Neural progenitor cell (in vitro differentiated cells): ENCODE measurements at regions not wholly inside any gene's neighbourhood (a gene's known extent, or its start where the extent isn't known, plus 50 kb on each side); places are given as distances from the start of the nearest gene placed in this dataset.

Source experiments
- DNase-seq: peaks from one replicate; pipeline ENCODE4 v3.0.0-alpha.2; 2016; ENCODE audit warnings: low spot score
- H2AFZ ChIP-seq: fragments of 200-600 bp; sonication (generic); replicated peaks from 2 replicates; pipeline ENCODE4 v1.6.1; 2016; ENCODE audit warnings: antibody characterized with exemption
- H3F3A ChIP-seq: fragments of 200-600 bp; sonication (generic); 2 replicates; pipeline ENCODE4 v1.6.1; 2016; ENCODE audit warnings: antibody characterized with exemption, low read depth
- H3K27ac ChIP-seq: fragments of 200-600 bp; sonication (generic); 2 replicates; pipeline ENCODE4 v1.5.1; 2016; ENCODE audit warnings: mild to moderate bottlenecking
- H3K27me3 ChIP-seq: fragments of 200-600 bp; sonication (generic); 2 replicates; pipeline ENCODE4 v1.6.1; 2016; ENCODE audit warnings: mild to moderate bottlenecking, moderate library complexity
- H3K36me3 ChIP-seq: fragments of 200-600 bp; sonication (generic); 2 replicates; pipeline ENCODE4 v1.5.1; 2016
- H3K4me1 ChIP-seq: fragments of 200-600 bp; sonication (generic); 2 replicates; pipeline ENCODE4 v1.6.1; 2016; ENCODE audit warnings: mixed run types
- H3K4me2 ChIP-seq: fragments of 200-600 bp; sonication (generic); 2 replicates; pipeline ENCODE4 v1.6.1; 2016
- H3K4me3 ChIP-seq: fragments of 200-600 bp; sonication (generic); 2 replicates; pipeline ENCODE4 v1.5.1; 2016
- H3K79me2 ChIP-seq: fragments of 200-600 bp; sonication (generic); 2 replicates; pipeline ENCODE4 v1.6.1; 2016; ENCODE audit warnings: low read depth
- H3K9ac ChIP-seq: fragments of 200-600 bp; sonication (generic); 2 replicates; pipeline ENCODE4 v1.6.1; 2016
- H3K9me3 ChIP-seq: fragments of 200-600 bp; sonication (generic); 2 replicates; pipeline ENCODE4 v1.5.1; 2016; ENCODE audit warnings: low read depth
- H4K20me1 ChIP-seq: fragments of 200-600 bp; sonication (generic); 2 replicates; pipeline ENCODE4 v1.6.1; 2016; ENCODE audit warnings: low read depth
- H3K27ac Mint-ChIP-seq: 3 replicates; pipeline ENCODE4 v1.8.0; 2021; ENCODE audit warnings: mixed read lengths
- H3K27me3 Mint-ChIP-seq: 2 replicates; pipeline ENCODE4 v1.8.0; 2022; ENCODE audit warnings: low read depth, mild to moderate bottlenecking, inconsistent platforms, moderate library complexity, mixed read lengths; ENCODE audit not compliant: insufficient read depth
- H3K36me3 Mint-ChIP-seq: 3 replicates; pipeline ENCODE4 v1.8.0; 2021; ENCODE audit warnings: mixed read lengths
- H3K4me1 Mint-ChIP-seq: 3 replicates; pipeline ENCODE4 v1.8.0; 2021; ENCODE audit warnings: mixed read lengths
- H3K4me3 Mint-ChIP-seq: 3 replicates; pipeline ENCODE4 v1.8.0; 2021; ENCODE audit warnings: mild to moderate bottlenecking, moderate library complexity, mixed read lengths
- H3K9me3 Mint-ChIP-seq: 3 replicates; pipeline ENCODE4 v1.8.0; 2020; ENCODE audit warnings: mixed read lengths
- CTCF ChIP-seq: fragments of 200-600 bp; sonication (generic); IDR thresholded peaks from 2 replicates; pipeline ENCODE4 v1.5.1; 2017; ENCODE audit warnings: antibody characterized with exemption, mild to moderate bottlenecking
- EZH2 ChIP-seq: fragments of 200-600 bp; sonication (generic); IDR thresholded peaks from 2 replicates; pipeline ENCODE4 v1.6.1; 2017; ENCODE audit warnings: antibody characterized with exemption, mild to moderate bottlenecking, moderate library complexity
- EZH2phosphoT487 ChIP-seq: fragments of 200-600 bp; sonication (generic); IDR thresholded peaks from 2 replicates; pipeline ENCODE4 v1.6.1; 2017; ENCODE audit warnings: antibody characterized with exemption

- Histone ChIP-seq H3K9ac (no peak overlapping the region), H3K9me3 (no peaks in the 10 kb centered on the region), H3K4me2 (no peak overlapping the region), H3K36me3 (no peaks in the 10 kb centered on the region), H3K4me1 (no peaks in the 10 kb centered on the region), H3F3A (no peaks in the 10 kb centered on the region), H3K27me3 (peaks cover 5% of the 10 kb centered on the region), H3K79me2 (no peaks in the 10 kb centered on the region), H4K20me1 (no peaks in the 10 kb centered on the region), H2AFZ (no peak overlapping the region), H3K27ac (no peak overlapping the region), H3K4me3 (no peak overlapping the region)
- H3K9me3 Mint-ChIP-seq: peaks cover 20% of the 10 kb centered on the region
- H3K4me1 Mint-ChIP-seq: peaks cover 4% of the 10 kb centered on the region
- H3K27ac Mint-ChIP-seq: no peak overlapping the region
- H3K4me3 Mint-ChIP-seq: no peak overlapping the region
- peaks cover 4% of the 10 kb centered on the region for H3K27me3 Mint-ChIP-seq
- H3K36me3 Mint-ChIP-seq: peaks cover 2% of the 10 kb centered on the region
- TF ChIP-seq EZH2phosphoT487 (no peak), CTCF (no peak), EZH2 (no peak)
- DNase-seq: no peak
Measured at GRCh38 chr14:51784466-51784865, 75.9 kb upstream of the GNG2 start.

- no peak for DNase-seq
- Mint-ChIP-seq H3K4me1 (no peaks in the 10 kb centered on the region), H3K4me3 (no peak overlapping the region), H3K36me3 (peaks cover 2% of the 10 kb centered on the region), H3K27ac (no peak overlapping the region), H3K9me3 (peaks cover 20% of the 10 kb centered on the region), H3K27me3 (no peaks in the 10 kb centered on the region)
- Histone ChIP-seq H3K9me3 (no peaks in the 10 kb centered on the region), H3K4me2 (no peak overlapping the region), H3K36me3 (no peaks in the 10 kb centered on the region), H2AFZ (no peak overlapping the region), H3K79me2 (no peaks in the 10 kb centered on the region), H3K27ac (no peak overlapping the region), H3K4me1 (no peaks in the 10 kb centered on the region), H3F3A (no peaks in the 10 kb centered on the region), H4K20me1 (no peaks in the 10 kb centered on the region), H3K27me3 (no peaks in the 10 kb centered on the region), H3K4me3 (no peak overlapping the region), H3K9ac (no peak overlapping the region)
- no peak for TF ChIP-seq CTCF
Measured at GRCh38 chr14:51786227-51786626, 74.2 kb upstream of the GNG2 start.

GRCh38 chr14:51787352-51787751 lies 73.1 kb upstream of the GNG2 start:
- Histone ChIP-seq H3K4me1 (no peaks in the 10 kb centered on the region), H3K36me3 (no peaks in the 10 kb centered on the region), H3K4me3 (no peak overlapping the region), H3F3A (no peaks in the 10 kb centered on the region), H2AFZ (no peak overlapping the region), H3K79me2 (no peaks in the 10 kb centered on the region), H3K27me3 (no peaks in the 10 kb centered on the region), H3K9ac (no peak overlapping the region), H3K9me3 (no peaks in the 10 kb centered on the region), H4K20me1 (no peaks in the 10 kb centered on the region), H3K27ac (no peak overlapping the region), H3K4me2 (no peak overlapping the region)
- DNase-seq: no peak
- Mint-ChIP-seq H3K27me3 (no peaks in the 10 kb centered on the region), H3K27ac (no peak overlapping the region), H3K4me3 (no peak overlapping the region), H3K36me3 (peaks cover 2% of the 10 kb centered on the region), H3K4me1 (no peaks in the 10 kb centered on the region), H3K9me3 (peaks cover 20% of the 10 kb centered on the region)
- no peak for TF ChIP-seq EZH2phosphoT487
- no peak for TF ChIP-seq EZH2
- no peak for TF ChIP-seq CTCF

GRCh38 chr14:51789114-51789513 lies 71.3 kb upstream of the GNG2 start:
- no peak overlapping the region for H2AFZ ChIP-seq

More at GRCh38 chr14:51789114-51789513, 71.3 kb upstream of the GNG2 start:
- H3K36me3 Mint-ChIP-seq: peaks cover 2% of the 10 kb centered on the region
- no peaks in the 10 kb centered on the region for H3K4me1 Mint-ChIP-seq
- Histone ChIP-seq H3K79me2 (no peaks in the 10 kb centered on the region), H3K27ac (no peak overlapping the region), H3K4me2 (no peak overlapping the region), H3K27me3 (no peaks in the 10 kb centered on the region), H3F3A (no peaks in the 10 kb centered on the region), H3K9me3 (no peaks in the 10 kb centered on the region), H4K20me1 (no peaks in the 10 kb centered on the region), H3K4me1 (no peaks in the 10 kb centered on the region), H3K4me3 (no peak overlapping the region), H3K36me3 (no peaks in the 10 kb centered on the region), H3K9ac (no peak overlapping the region)
- H3K9me3 Mint-ChIP-seq: peaks cover 20% of the 10 kb centered on the region
- H3K4me3 Mint-ChIP-seq: no peak overlapping the region
- no peaks in the 10 kb centered on the region for H3K27me3 Mint-ChIP-seq
- no peak for DNase-seq
- TF ChIP-seq EZH2phosphoT487: no peak
- no peak overlapping the region for H3K27ac Mint-ChIP-seq
